NAMALWA (cell line): ENCODE measurements at regions not wholly inside any gene's neighbourhood (a gene's known extent, or its start where the extent isn't known, plus 50 kb on each side); places are given as distances from the start of the nearest gene placed in this dataset.

Experiments used
- DNase-seq: peaks from one replicate; pipeline ENCODE4 v3.0.0-alpha.2; 2015; ENCODE audit warnings: low spot score

DNA sequence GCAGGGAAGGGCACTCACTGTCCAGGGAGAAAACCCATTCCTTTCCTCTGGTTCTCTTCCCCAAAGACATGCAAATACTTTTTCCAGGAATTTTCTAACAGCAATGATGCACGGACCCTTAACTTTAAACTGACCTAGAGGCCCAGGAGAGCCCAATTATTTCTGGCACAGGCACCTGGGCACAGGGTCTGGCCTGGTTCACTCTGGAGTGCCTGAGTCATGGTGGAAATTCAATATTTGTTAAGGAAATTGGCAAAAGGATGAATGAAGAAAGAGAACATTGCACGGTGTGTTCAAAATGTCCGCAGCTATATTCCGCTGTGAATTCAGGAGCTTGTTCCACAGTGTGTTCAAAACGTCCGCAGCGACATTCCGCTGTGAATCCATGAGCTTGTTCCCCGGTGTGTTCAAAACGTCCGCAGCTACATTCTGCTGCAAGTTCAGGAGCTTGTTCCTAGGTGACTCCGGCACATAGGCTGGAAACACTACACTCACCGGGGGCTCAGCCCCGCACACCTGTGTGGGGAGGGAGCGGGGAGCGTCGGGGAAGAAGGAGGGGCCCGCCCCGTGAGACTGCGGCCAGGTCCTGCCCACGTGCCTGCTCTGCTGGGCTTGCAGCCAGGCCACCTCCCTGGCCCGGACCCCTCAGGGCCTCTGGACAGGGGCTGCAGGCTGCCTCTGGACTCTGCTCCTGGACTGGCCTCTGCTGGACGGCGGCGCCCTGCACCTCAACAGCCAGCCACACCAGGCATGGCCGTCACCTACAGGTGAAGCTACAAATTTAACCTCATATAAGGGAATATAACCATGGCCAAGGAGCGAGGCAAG is 72.0 kb upstream of the FAM20C start:
- DNase-seq, result no peak

DNA sequence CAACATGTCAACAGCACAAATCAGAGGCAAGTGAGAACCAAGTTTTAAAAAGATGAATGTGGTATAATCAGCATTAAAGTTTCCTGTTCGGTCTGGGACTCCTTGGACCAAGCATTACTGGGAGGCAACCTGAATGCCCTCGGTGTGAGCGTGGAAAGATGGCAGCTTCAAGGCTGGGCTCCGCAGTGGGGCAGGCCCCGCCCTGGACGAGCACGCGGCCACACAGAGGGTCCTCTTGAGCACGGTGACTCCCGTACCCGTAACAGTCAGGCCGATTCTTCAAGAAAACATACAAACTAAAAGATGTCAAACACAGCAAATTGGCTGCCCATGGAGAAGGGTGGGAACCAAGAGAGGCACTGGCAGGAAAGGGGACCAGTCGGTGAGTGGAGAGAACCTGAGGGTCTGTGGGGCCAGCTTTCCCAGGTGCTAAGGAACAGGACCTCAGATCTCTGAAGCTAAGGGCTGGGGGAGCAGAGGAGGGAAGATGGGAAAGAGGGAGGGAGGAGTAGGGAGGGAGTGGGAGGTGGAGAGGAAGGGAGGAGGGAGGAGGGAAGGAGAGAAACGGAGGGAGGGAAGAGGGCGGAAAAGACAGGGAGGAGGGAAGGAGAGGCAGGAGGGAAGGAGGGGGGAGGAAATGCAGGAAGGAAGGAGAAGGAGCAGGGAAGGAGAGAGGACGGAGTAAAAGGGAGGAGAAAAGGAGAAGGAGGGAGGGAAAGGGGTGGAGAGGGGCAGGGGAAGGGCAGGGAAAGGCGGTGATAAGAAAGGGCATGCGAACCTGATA is 71.2 kb upstream of the FAM20C start:
- no peak for DNase-seq

DNA sequence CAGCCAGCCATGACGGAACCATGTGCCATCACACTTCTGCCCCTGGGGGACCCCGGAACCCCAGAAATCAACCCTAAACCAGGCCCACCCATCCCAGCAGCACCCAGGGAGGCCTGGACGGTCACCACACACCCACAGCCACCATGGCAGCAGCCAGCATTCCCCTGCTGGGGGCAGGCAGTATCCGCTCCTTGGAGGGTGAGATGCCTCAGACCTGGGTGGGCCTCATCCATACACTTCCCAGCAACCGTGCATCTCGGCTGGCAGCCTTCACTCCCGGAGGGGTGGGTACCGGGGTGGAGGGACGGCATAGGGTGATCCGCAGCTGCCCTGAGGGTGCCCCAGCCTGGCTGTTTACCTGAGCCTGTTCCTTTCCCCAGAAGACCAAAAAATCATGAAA is 69.1 kb upstream of the FAM20C start:
- no peak for DNase-seq

DNA sequence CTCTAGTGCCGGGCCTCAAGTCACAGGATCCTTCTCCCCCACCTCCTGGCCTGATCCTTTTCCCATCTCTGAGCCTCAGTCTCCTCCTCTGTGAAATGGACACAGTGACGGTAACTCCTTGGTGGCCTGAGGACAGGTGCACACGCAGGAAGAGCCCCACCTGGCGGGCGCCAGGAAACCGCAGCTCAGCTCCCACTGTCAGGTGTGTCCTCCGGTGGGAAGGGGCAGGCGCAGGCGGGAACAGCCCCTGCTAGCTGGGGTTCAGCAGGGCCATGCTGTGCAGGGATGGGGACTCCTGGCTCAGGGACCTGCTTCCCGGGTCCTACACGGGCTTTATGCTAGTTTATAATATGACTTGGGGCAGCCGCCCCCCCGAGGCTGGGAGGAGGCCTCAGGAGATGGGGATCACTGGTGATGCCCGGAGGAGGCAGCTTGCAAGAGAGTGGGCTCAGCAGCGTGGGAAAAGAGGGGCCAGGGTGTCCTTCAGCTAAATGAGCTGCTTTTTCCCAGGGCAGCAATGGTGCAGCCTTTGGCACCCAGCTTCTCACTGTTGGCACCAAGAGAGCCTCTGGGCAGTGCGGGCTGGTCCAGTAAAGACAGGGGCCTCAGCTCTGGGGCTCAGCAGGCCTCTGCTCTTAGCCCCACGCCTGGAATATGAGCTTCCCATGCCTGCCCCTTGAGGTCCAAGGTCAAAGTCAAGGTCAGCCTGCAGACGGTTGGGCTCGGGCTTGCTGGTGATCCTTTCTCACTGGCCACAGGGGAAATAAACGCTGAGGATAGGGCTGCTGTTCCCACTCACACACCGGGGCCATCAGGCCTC is 68.0 kb upstream of the FAM20C start:
- no peak for DNase-seq

DNA sequence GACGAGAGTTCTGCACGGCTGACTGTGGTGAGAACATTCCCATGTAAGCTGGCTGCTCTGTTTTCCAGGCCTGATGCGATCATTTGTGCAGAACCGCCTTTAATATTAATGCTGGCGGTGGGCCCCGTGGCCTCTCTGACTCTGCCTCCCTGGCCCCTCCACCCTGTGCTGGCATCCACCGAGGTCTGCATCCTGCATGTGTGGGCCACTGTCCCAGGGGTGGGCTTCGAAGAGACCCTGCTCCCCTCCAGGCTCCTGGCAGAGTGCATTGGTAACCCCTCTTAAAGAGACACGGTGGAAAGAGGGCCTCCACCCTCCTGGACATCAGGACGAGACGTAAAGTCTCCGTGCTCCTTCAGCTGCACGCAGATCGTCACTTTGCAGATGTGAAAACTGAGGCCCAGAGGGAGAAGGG is 67.3 kb upstream of the FAM20C start:
- no peak for DNase-seq

DNA sequence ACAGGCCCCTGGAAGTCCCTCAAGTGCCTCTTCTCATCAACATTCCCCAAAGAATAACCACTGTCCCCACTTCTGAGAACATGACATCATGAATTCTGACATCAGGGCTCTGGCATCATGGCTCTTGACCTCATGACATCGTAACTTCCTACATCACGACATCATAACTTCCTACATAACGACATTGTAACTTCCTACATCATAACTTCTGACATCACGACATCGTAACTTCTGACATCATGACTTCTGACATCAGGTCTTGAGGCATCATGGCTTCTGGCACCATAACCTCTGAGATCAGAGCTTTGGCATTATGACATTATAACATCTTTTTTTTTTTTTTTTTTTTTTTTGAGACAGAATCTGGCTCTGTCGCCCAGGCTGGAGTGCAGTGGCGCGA is 66.7 kb upstream of the FAM20C start:
- peak; percentile 33 for DNase-seq

DNA sequence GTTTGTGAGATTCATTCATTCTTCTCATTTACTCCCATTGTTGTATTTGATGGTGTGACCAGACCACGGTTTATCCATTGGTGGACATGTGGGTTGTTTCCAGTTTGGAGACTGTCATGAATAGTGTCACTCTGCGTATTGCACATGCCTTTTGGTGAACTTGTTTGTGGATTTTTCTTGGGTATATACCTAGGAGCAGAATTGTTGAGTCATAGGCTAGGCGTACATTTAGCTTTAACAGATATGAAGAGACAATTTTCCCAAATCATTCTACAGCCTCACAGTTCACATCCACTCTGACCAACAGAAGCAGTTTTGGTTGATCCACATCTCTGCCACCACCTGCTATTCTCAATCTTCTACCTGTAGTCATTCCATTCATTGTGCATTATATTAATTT is 66.0 kb upstream of the FAM20C start:
- no peak for DNase-seq

DNA sequence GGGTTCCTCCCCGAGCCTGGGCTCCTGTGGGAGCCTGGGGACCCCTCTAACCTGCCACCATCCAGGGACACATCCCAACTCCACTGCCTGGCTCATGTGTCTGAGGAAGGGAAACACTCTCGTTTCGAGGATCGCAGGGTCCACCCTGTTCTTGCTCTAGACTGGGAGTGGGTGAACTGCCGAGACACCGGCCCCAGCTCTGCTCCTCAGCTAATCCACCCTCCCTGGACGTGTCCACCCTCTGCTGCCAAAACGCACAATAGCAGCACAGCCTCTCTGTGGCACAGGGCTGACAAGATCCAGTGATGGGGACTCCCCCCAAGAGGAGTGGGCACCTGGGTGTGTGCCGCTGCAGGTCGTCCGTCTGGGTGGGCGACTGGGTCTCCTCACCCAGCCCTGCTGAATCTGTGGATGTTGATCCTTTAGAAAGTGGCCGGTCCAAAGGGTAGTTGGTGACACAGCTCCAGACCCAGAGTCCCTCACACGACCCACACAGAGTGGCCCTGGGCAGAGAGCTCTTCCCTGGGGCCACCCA is 65.2 kb upstream of the FAM20C start:
- no peak for DNase-seq

DNA sequence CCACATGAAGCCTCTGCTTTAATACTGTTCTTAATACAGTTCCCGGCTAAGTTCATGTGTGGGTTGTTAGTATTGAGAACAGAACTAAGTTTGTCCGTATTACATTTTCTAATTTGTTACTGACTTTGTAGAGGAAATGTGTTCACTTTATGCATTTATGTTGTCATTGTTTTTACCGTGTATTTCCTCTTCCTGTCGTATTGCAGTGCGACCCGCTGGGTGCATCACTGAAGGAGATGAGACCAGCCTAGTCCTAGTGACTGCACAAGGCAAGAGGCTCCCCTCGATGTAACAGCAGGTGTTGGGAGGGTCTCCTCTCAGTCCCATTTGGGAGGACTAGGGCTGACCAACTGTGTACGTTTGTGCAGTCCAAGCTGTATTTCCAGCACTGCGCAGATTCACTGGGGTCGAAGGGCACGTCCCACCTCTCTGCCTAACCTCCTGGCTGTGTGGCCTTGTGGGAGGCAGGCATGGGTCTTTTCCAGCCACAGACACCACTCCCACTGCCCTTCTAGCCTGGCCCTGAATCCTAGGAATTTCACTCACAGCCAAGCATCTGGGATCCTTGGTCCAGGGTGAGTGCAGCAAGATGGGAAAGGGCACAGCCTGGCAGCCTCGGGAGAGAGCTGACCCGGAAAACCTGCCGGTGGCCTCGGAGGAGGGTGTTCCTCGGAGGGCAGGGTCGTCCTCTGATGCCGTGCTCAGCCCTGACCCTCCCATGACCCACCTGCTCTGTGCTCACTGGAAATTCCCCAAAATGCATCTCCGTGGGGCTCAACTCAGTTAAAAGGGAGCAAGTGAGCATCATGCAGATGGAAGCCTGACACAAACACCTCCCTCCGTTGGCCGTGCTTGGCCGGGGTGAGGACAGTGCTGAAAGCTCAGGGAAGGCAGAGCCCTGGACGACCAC is 63.9 kb upstream of the FAM20C start:
- DNase-seq, result no peak

DNA sequence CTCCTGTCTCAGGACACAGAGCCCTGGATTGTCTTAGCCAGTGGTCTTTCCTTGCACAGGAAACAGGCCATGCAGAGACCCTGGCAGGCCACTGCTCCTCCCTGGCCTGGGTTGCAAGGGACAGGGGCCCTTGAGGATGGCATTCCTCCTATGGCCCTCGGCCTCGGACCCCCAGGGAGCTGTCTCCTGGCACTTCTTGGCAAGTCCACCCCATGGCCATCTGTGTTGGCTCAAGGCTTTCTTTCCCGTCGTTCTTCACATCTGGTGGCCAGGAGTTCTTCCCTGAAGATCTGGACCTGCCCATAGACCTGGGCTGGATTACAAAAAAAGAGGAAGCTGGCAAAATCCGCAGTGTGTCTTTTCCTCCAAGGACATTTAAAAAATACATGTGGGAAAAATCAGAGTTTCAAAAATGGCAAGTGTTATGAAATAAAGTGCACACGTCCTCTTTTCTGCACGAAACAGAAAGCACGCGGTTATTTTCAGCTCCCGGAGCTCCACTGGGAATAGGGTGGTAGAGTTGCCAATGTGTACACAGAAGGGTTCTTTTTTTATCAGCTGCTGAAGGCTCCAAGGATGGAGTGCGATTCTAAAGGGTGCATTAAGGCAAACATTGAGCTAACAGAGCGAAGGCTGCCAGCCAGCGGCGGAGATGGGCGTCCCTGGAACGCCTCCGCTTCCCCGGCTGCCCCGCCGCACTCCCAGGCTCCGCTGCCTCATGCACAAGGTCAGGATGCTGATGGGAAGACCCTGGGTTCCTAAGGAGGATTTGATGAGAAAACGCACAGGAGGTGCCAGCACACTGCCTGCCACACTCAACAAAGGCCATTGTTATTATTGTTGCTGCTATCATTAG is 62.8 kb upstream of the FAM20C start:
- DNase-seq, result no peak

DNA sequence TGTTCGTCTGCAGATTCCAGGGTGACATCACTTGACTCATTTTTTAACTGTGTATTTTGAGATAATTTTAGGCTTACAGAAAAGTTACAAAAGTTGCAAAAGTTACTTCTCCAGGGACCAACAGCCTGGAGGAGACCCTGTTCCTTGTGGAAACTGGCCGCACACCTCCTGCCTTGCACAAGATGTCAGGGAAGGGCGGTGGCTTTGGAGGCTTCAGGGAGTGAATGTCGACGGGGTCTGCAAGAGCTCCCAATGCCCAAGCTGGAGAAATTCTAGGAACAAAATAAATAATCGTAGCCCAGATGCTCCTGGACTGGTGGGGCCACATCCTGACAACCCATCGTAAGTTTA is 62.2 kb upstream of the FAM20C start:
- DNase-seq, result no peak

DNA sequence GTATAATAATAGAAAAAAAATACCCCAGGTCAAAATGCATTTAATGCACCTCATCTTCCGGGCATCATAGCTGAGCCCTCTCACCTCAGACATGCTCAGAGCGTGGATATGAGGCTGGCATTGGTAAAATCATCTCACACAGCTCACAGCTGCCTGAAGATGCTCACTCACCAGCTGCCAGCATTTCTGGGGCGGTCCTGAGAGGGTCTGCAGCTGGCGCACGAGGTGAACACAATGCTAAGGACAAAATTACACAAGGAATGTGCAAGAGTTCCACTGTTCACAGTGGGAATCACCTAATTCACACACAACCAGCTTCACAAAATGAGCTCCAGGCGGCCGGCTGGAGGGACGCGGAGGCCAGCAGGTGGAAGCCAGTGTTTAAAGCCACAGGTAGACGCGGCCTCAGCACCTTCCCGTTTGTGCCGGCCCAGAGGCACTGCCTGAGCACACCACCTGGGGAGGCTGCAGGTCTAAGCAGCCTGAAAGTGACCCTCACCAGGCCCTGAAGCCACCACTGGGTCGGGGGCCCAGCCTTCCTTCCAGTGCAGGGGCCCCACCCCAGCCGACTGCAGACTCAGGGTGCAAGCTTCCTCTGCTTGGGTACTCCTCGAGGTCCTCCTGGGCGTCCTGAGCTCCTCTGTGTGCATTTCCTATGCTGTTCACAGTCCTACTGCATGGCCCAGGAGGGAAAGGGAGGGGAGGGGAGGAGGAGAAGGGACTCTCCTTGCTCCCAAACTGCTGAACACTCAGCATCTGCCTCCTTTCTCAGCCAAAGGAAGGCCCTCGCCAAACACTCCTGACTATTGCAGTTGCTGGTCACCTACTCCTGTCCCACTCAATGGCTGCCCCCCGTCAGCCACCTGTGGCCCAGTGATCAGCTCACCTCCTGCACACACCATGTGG is 61.2 kb upstream of the FAM20C start:
- no peak for DNase-seq

DNA sequence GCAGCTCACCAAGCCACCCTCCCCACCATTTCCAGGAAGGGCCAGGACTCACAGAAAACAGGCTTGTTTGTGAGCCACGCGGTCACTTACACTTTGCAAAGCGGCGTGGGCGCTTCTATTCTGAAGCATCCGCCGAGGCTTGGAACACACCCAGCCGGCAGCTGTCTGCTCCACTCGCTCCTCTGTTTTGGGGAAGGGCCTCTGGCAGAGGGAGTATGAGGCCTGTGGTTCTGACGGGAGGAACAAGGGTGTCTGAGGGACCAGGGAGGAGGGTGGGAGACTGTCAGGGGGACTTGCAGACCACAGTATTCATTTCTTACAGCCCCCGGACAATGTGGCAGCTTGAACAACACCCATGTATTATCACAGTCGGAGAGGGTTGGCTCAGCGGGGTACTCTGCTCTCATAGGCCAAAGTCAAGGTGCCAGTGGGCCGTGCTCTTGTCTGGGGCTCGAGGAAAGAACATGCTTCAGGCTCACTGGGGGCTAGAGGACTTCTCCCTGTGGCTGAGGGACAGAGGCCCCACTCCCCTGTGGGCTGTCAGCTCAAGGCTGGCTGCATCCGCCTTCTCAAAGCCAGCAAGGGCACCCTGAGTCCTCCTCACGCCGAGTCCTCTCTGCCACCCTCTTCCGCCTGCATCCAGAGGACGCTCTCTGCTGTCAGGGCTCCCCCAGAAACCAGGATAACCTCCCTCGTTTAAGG is 60.4 kb upstream of the FAM20C start:
- no peak for DNase-seq

DNA sequence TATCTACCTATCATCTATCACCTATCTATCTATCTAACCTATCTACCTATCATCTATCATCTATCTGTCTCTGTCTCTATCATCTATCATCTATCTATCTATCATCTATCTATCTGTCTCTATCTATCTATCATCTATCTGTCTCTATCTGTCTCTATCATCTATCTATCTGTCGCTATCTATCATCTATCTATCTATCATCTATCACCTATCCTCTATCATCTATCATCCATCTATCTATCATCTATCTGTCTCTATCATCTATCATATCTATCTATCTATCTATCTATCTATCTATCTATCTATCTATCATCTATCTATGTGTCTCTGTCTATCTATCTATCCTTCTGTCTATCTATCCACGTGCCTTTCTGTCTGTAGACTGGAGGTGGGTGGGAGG is 59.5 kb upstream of the FAM20C start:
- DNase-seq, result no peak

DNA sequence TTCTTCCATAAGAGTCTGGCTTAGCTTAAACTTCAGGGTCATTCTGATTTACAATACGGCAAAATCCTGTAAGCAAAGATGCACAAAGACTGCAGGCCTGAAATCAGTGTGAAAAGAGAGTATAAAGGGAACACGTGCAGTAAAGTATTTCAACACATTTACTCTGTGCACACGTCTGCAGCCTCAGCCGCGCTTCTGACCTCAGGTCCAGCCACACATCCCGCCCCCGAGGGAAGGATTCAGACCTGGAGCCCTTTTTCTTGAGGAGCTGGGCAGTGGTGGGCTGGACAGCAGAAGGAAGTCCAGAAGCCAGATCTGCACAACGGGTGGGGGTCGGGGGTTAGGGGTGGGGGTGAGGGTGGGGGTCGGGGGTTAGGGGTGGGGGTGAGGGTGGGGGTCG is 58.9 kb upstream of the FAM20C start:
- DNase-seq, result no peak

DNA sequence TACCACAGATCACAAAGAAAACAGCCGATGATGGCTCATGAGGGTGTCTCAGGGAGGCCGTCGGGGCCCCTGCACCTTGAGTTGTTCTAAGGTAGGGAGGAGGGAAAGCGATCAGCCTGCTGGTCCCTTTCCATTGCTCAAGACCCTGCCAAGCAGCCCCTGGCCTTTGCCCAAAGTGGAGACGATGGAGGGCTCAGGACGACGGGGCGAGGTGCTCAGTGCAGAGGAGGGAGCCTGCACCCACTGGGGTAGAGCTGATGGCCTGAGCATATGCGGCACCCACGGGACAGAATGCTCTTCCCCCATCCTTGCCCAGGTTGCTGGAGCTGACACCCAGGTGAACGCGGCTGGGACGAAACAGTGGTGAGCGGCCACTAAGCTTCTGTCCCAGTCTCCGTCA is 58.3 kb upstream of the FAM20C start:
- no peak for DNase-seq

DNA sequence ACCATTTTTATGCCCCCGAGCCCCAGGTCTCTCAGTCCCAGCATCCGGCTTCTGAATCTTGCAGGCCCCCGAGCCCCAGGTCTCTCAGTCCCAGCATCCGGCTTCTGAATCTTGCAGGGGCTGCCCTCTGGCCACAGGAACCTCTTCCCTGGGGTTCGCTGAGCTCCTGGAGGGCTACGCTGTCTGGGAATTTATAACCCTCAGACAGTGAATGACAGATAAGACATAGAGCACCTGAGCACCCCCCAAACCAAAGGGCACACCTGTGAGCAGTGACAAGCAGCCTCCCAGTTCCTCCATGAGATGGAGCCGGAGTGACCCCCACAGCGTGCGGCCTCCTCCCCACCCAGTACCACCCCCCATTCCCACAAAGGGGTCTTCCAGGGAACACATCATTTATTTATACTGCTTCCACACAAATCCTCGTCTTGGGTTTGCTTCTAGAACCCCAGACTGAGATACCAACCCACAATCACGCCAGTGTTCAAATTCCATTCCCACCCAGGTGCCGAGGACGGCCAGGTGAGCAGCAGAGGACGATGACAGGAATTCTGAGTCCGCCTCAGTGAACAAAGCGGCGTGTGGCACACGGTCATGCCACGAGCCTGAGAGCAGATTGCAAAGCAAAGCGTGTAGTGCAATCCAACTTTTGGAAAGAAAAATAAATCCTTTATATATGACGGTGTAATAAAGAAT is 57.7 kb upstream of the FAM20C start:
- DNase-seq, result no peak

DNA sequence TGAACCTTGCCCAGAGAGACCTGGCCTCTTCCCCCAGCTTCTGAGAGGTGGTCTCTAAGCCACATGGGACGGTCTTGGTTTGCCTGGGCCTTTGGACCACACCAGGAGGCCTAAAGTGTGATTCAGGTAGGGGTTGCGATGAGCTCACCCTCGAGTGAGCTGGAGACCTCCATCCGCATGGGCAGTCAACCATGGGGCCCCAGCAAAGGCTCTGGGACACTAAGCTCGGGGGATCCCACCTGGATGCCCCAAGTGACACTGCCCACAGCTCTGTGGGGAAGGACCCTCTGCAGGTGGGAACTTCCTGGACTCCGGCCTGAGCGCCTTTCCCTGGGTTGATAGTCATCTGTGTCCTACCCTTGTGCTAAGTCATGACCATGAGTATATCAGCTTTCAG is 57.1 kb upstream of the FAM20C start:
- DNase-seq, result no peak
